ENCODE measurements at regions not wholly inside any gene's neighbourhood (a gene's known extent, or its start where the extent isn't known, plus 50 kb on each side); places are given as distances from the start of the nearest gene placed in this dataset.

DNA sequence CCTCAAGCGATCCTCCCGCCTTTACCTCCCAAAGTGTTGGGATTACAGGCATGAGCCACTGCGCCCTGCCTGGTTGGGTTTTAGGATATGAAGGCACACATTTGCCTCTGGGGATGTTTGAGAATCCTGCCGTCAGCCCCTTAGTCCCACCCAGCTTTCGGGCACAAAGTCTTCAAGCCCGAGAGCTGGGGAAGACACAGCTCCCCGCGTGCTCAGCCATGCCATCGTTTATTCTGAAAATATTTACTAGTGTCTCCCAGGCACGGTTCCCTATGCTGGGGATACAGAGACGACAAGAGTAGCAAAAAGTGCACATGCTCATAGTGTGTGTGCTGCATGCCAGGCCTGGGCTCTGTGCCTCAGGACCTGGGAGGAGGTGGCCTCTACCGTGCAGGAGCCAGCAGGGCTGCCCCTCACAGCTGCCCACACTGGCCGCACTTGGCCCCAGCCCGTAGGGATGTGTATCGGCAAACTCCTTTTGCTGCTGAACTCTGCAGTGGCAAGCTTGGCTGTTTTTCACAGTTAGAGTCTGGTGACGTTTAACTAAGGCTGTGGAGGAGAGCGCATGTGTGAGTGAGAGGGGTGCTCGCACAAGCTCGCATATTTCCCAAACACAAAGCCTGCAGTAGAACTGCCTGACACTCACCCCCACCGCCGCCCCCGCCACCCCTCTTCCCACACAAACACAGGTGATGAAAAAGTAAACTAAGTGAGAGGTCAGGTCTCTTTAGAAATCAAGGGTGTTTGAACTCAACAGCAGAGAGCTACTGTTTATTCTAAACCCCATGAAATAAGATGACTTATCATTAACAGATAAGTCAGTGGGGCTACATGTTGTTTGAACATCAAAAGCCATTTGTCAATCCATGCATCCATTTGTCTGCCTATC lies 266.4 kb downstream of the MRTFB start:
- no peak for DNase-seq (ENCODE audit: low read depth in 2 of 3, low spot score in 1 of 3)

GRCh38 chr16:14335297-14335696 lies 264.2 kb downstream of the MRTFB start:
- no peak for DNase-seq (ENCODE audit: low read depth in 2 of 3, low spot score in 1 of 3)

DNA sequence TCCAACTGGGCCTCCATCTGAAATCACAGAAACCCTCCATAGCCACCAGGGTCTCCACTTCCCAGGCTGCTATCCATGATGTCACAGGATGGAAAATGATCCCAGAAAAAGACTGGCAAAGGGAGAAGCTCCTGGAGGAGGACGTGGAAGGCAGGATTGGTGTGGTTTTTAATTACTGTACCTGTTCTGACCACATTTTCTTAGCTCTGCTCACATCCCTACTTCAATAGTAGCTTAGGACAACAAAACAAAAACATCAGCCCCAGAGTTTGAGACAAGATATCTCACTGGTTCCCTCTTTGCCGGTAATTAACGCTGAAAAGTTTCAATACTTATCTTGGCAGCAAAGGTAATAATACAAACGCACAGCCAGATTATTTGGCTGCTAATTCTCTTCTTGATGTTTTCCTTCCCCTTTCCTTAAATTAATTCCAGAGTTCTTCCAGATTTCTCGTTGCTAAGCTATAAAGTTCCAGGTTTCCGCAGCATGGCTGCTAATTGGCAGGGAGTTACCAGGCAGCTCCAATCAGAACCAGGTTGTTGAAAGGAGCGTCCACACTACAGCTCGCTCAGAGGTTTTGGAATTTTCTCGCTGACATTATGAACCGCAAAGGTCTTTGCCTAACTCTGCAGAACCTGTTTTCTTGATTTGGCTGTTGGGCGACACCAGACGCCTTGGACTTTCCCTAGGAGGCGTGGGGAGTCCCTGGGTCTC lies 263.4 kb downstream of the MRTFB start:
- DNase-seq (ENCODE audit: low read depth in 2 of 3, low spot score in 1 of 3): no peak

GRCh38 chr16:14333361-14333760 lies 262.2 kb downstream of the MRTFB start:
- DNase-seq (ENCODE audit: low read depth in 2 of 3, low spot score in 1 of 3): no peak

GRCh38 chr16:14331020-14331419 lies 259.9 kb downstream of the MRTFB start:
- DNase-seq (ENCODE audit: low read depth in 2 of 3, low spot score in 1 of 3): no peak

DNA sequence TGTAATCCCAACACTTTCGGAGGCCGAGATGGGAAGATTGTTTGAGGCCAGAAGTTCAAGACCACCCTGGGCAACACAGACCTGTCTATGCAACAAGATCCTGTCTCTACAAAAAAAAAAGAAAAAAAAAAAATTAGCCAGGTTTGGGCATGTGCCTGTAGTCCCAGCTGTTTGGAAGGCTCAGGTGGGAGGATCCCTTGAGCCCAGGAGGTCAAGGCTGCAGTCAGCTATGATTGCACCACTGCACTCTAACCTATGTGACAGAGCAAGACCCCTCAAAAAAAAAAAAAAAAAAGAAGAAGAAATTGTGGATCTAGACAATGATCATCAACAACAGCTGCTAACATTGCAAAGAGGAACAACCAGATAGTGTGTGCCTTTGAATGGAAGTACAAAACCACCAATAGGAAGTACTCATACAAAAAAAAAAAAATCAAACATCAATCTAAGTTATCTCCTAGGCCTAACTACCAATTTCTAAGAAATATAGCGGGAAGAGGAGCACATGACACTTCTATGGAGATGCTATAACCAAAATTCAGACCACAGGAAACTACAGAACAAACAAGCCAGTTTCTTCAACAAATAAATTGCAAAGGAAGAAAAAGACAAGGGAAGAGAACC lies 258.7 kb downstream of the MRTFB start:
- DNase-seq (ENCODE audit: low read depth in 2 of 3, low spot score in 1 of 3): no peak

GRCh38 chr16:14325502-14326401 lies 254.6 kb downstream of the MRTFB start:
- no peak for DNase-seq (ENCODE audit: low read depth in 2 of 3, low spot score in 1 of 3)

GRCh38 chr16:14324581-14324980 lies 253.5 kb downstream of the MRTFB start:
- DNase-seq (ENCODE audit: low read depth in 2 of 3, low spot score in 1 of 3): no peak

GRCh38 chr16:14322186-14322585 lies 251.1 kb downstream of the MRTFB start:
- no peak for DNase-seq (ENCODE audit: low read depth in 2 of 3, low spot score in 1 of 3)

GRCh38 chr16:14321542-14321941 lies 250.4 kb downstream of the MRTFB start:
- DNase-seq (ENCODE audit: low read depth in 2 of 3, low spot score in 1 of 3): no peak

GRCh38 chr16:14320406-14320805 lies 249.3 kb downstream of the MRTFB start:
- DNase-seq (ENCODE audit: low read depth in 2 of 3, low spot score in 1 of 3): no peak

Data from stimulated activated CD4-positive, alpha-beta T cell treated with anti-CD3 and anti-CD28 coated beads, Interleukin-12 subunit alpha, Interleukin-12 subunit beta, amount 100 ng/mL, for 48 hours (primary cell).